ENCODE measurements at regions not wholly inside any gene's neighbourhood (a gene's known extent, or its start where the extent isn't known, plus 50 kb on each side); places are given as distances from the start of the nearest gene placed in this dataset.

- H3K9ac ChIP-seq (ENCODE audit: low read depth, low read length) = no peak overlapping the region
- H4K20me1 ChIP-seq (ENCODE audit: insufficient read depth, low read length) = no peaks in the 10 kb centered on the region
- H3K4me2 ChIP-seq (ENCODE audit: insufficient read depth, low read length) = no peak overlapping the region
- no peak overlapping the region for H2AFZ ChIP-seq (ENCODE audit: low read depth, low read length)
- H3K79me2 ChIP-seq (ENCODE audit: insufficient read depth, low read length) = no peaks in the 10 kb centered on the region
- DNase-seq (no peak), ATAC-seq (ENCODE audit: insufficient read depth, low read depth) (no peak)
- TF ChIP-seq CTCF (IDR thresholded peaks at IDR 0.05; ENCODE audit: borderline replicate concordance, extremely low read depth, low read length, poor library complexity, severe bottlenecking) = no peak
- no peak for TF ChIP-seq EZH2 (IDR thresholded peaks at IDR 0.05; ENCODE audit: borderline replicate concordance, low read depth, low read length, severe bottlenecking)
- no peaks in the 10 kb centered on the region for H3K4me1 ChIP-seq (ENCODE audit: insufficient read depth, low read length)
- H3K27me3 ChIP-seq (ENCODE audit: insufficient read depth, low read length, poor library complexity) = no peaks in the 10 kb centered on the region
- no peak overlapping the region for H3K27ac ChIP-seq (ENCODE audit: low read length)
- no peaks in the 10 kb centered on the region for H3K9me3 ChIP-seq (ENCODE audit: insufficient read depth, low read length, severe bottlenecking)
- H3K4me3 ChIP-seq (ENCODE audit: low read depth in 1 of 2, low read length in 2 of 2) = no peak overlapping the region
- H3K36me3 ChIP-seq (ENCODE audit: insufficient read depth, low read length) = no peaks in the 10 kb centered on the region
Observed at GRCh38 chr6:18672852-18673251, 285.7 kb downstream of the RNF144B start.

GRCh38 chr6:18674346-18674745, 287.2 kb downstream of the RNF144B start:
- Histone ChIP-seq H3K4me3 (ENCODE audit: low read depth in 1 of 2, low read length in 2 of 2) (no peak overlapping the region), H3K4me2 (ENCODE audit: insufficient read depth, low read length) (no peak overlapping the region), H3K27ac (ENCODE audit: low read length) (no peak overlapping the region), H3K27me3 (ENCODE audit: insufficient read depth, low read length, poor library complexity) (no peaks in the 10 kb centered on the region), H3K4me1 (ENCODE audit: insufficient read depth, low read length) (no peaks in the 10 kb centered on the region), H3K79me2 (ENCODE audit: insufficient read depth, low read length) (no peaks in the 10 kb centered on the region), H3K9ac (ENCODE audit: low read depth, low read length) (no peak overlapping the region), H3K36me3 (ENCODE audit: insufficient read depth, low read length) (no peaks in the 10 kb centered on the region), H4K20me1 (ENCODE audit: insufficient read depth, low read length) (no peaks in the 10 kb centered on the region), H2AFZ (ENCODE audit: low read depth, low read length) (no peak overlapping the region), H3K9me3 (ENCODE audit: insufficient read depth, low read length, severe bottlenecking) (no peaks in the 10 kb centered on the region)
- ATAC-seq (ENCODE audit: insufficient read depth, low read depth) = no peak
- TF ChIP-seq CTCF (IDR thresholded peaks at IDR 0.05; ENCODE audit: borderline replicate concordance, extremely low read depth, low read length, poor library complexity, severe bottlenecking) (no peak), EZH2 (IDR thresholded peaks at IDR 0.05; ENCODE audit: borderline replicate concordance, low read depth, low read length, severe bottlenecking) (no peak)
- DNase-seq = no peak

GRCh38 chr6:18675881-18676280, 288.7 kb downstream of the RNF144B start:
- Histone ChIP-seq H3K4me2 (ENCODE audit: insufficient read depth, low read length) (no peak overlapping the region), H3K4me1 (ENCODE audit: insufficient read depth, low read length) (no peaks in the 10 kb centered on the region), H3K4me3 (ENCODE audit: low read depth in 1 of 2, low read length in 2 of 2) (no peak overlapping the region), H3K27ac (ENCODE audit: low read length) (no peak overlapping the region), H2AFZ (ENCODE audit: low read depth, low read length) (no peak overlapping the region), H3K9ac (ENCODE audit: low read depth, low read length) (no peak overlapping the region), H4K20me1 (ENCODE audit: insufficient read depth, low read length) (no peaks in the 10 kb centered on the region), H3K36me3 (ENCODE audit: insufficient read depth, low read length) (no peaks in the 10 kb centered on the region), H3K79me2 (ENCODE audit: insufficient read depth, low read length) (no peaks in the 10 kb centered on the region), H3K27me3 (ENCODE audit: insufficient read depth, low read length, poor library complexity) (no peaks in the 10 kb centered on the region), H3K9me3 (ENCODE audit: insufficient read depth, low read length, severe bottlenecking) (no peaks in the 10 kb centered on the region)
- TF ChIP-seq CTCF (IDR thresholded peaks at IDR 0.05; ENCODE audit: borderline replicate concordance, extremely low read depth, low read length, poor library complexity, severe bottlenecking) (no peak), EZH2 (IDR thresholded peaks at IDR 0.05; ENCODE audit: borderline replicate concordance, low read depth, low read length, severe bottlenecking) (no peak)
- DNase-seq = no peak
- ATAC-seq (ENCODE audit: insufficient read depth, low read depth) = no peak

GRCh38 chr6:18676548-18676947, 289.4 kb downstream of the RNF144B start:
- H3K79me2 ChIP-seq (ENCODE audit: insufficient read depth, low read length) = no peaks in the 10 kb centered on the region
- ATAC-seq (ENCODE audit: insufficient read depth, low read depth) = no peak
- no peaks in the 10 kb centered on the region for H3K9me3 ChIP-seq (ENCODE audit: insufficient read depth, low read length, severe bottlenecking)
- H3K27me3 ChIP-seq (ENCODE audit: insufficient read depth, low read length, poor library complexity) = no peaks in the 10 kb centered on the region
- no peak overlapping the region for H3K9ac ChIP-seq (ENCODE audit: low read depth, low read length)
- H3K4me2 ChIP-seq (ENCODE audit: insufficient read depth, low read length) = no peak overlapping the region
- no peaks in the 10 kb centered on the region for H3K36me3 ChIP-seq (ENCODE audit: insufficient read depth, low read length)
- no peak for DNase-seq
- H3K4me3 ChIP-seq (ENCODE audit: low read depth in 1 of 2, low read length in 2 of 2) = no peak overlapping the region
- H4K20me1 ChIP-seq (ENCODE audit: insufficient read depth, low read length) = no peaks in the 10 kb centered on the region
- no peak overlapping the region for H2AFZ ChIP-seq (ENCODE audit: low read depth, low read length)
- TF ChIP-seq CTCF (IDR thresholded peaks at IDR 0.05; ENCODE audit: borderline replicate concordance, extremely low read depth, low read length, poor library complexity, severe bottlenecking) = no peak
- TF ChIP-seq EZH2 (IDR thresholded peaks at IDR 0.05; ENCODE audit: borderline replicate concordance, low read depth, low read length, severe bottlenecking) = no peak
- no peaks in the 10 kb centered on the region for H3K4me1 ChIP-seq (ENCODE audit: insufficient read depth, low read length)
- no peak overlapping the region for H3K27ac ChIP-seq (ENCODE audit: low read length)
